ENCODE measurements at regions not wholly inside any gene's neighbourhood (a gene's known extent, or its start where the extent isn't known, plus 50 kb on each side); places are given as distances from the start of the nearest gene placed in this dataset.

DNA sequence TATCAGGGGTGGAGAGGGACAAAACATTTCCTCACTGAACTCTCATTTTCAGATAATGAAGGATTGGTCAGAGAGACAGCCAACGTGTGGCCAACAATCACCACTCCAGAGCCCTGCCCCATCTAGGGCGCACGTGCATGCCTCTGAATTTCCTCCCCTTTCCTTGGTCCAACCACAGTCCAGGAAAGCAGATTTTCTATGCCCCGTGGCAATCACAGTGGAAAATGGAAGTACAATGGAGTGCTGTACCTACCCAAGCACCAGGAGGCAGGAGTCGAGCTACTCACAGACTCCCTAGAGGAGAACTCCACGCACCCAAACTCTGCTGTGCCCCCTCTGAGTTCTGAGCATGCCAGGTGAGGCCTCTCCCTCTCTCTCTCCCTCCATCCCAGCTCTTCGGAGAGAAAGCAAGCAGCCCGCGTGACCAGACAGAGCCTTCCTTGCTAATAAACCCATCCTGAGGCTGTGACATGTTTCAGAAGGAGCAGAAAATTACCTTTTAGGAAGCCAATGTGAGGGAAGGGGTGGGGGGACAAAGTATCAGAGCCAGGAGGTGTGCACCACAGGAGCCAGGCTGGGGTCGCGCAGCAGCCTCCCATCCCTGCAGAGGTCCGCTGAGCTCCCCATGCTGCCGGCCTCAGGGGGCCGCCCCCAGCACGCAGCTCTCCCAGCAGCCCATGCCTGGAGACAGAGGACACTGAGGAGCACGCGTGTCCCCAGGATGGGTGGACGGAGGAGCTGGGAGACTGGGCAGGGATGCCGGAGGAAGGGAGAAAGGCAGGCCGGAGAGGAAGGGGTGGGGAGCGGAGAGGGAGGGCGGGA, 73.4 kb downstream of the PITPNM2 start:
- TF ChIP-seq, protein P1, sequence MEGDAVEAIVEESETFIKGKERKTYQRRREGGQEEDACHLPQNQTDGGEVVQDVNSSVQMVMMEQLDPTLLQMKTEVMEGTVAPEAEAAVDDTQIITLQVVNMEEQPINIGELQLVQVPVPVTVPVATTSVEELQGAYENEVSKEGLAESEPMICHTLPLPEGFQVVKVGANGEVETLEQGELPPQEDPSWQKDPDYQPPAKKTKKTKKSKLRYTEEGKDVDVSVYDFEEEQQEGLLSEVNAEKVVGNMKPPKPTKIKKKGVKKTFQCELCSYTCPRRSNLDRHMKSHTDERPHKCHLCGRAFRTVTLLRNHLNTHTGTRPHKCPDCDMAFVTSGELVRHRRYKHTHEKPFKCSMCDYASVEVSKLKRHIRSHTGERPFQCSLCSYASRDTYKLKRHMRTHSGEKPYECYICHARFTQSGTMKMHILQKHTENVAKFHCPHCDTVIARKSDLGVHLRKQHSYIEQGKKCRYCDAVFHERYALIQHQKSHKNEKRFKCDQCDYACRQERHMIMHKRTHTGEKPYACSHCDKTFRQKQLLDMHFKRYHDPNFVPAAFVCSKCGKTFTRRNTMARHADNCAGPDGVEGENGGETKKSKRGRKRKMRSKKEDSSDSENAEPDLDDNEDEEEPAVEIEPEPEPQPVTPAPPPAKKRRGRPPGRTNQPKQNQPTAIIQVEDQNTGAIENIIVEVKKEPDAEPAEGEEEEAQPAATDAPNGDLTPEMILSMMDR (IDR thresholded peaks at IDR 0.05): no peak
- TF ChIP-seq POLR2A (IDR thresholded peaks at IDR 0.05): no peak
